ENCODE measurements at regions not wholly inside any gene's neighbourhood (a gene's known extent, or its start where the extent isn't known, plus 50 kb on each side); places are given as distances from the start of the nearest gene placed in this dataset.

DNA sequence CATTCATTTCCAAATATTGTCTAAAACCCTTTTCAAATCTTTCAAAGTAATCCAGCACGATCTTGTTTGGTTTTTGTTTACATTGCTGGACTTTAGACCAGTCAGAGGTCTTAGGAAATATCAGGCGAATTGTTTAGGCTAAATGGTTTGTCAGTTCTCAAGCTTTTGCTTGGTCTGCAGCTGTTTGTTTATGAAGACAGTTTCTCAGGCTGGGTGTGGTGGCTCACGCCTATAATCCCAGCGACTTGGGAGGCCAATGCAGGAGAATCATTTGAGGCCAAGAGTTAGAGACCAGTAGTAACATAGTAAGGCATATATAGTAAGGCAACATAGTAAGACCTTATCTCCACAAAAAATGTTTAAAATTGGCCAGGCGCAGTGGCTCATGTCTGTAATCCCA, 77.5 kb downstream of the DNTTIP2 start:
- no peak overlapping the region for H3K4me3 ChIP-seq (ENCODE audit: low read depth, low read length)
- TF ChIP-seq MAX (IDR thresholded peaks at IDR 0.05; ENCODE audit: low read depth, low read length): no peak
- TF ChIP-seq, protein P1, sequence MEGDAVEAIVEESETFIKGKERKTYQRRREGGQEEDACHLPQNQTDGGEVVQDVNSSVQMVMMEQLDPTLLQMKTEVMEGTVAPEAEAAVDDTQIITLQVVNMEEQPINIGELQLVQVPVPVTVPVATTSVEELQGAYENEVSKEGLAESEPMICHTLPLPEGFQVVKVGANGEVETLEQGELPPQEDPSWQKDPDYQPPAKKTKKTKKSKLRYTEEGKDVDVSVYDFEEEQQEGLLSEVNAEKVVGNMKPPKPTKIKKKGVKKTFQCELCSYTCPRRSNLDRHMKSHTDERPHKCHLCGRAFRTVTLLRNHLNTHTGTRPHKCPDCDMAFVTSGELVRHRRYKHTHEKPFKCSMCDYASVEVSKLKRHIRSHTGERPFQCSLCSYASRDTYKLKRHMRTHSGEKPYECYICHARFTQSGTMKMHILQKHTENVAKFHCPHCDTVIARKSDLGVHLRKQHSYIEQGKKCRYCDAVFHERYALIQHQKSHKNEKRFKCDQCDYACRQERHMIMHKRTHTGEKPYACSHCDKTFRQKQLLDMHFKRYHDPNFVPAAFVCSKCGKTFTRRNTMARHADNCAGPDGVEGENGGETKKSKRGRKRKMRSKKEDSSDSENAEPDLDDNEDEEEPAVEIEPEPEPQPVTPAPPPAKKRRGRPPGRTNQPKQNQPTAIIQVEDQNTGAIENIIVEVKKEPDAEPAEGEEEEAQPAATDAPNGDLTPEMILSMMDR (IDR thresholded peaks at IDR 0.05; ENCODE audit: low read depth, low read length): no peak
- no peak for TF ChIP-seq MYC (IDR thresholded peaks at IDR 0.05; ENCODE audit: low read depth, low read length)
- TF ChIP-seq POLR2A (IDR thresholded peaks at IDR 0.05; ENCODE audit: extremely low read depth, insufficient read length): no peak
- DNase-seq (ENCODE audit: low read depth): no peak

- DNase-seq (ENCODE audit: low read depth): no peak
- no peak for TF ChIP-seq MAX (IDR thresholded peaks at IDR 0.05; ENCODE audit: low read depth, low read length)
- TF ChIP-seq POLR2A (IDR thresholded peaks at IDR 0.05; ENCODE audit: extremely low read depth, insufficient read length): no peak
- TF ChIP-seq, protein P1 (IDR thresholded peaks at IDR 0.05; ENCODE audit: low read depth, low read length): no peak
- no peak for TF ChIP-seq MYC (IDR thresholded peaks at IDR 0.05; ENCODE audit: low read depth, low read length)
- no peak overlapping the region for H3K4me3 ChIP-seq (ENCODE audit: low read depth, low read length)
These were observed 78.2 kb downstream of the DNTTIP2 start for GRCh38 chr1:93800856-93801255.

DNA sequence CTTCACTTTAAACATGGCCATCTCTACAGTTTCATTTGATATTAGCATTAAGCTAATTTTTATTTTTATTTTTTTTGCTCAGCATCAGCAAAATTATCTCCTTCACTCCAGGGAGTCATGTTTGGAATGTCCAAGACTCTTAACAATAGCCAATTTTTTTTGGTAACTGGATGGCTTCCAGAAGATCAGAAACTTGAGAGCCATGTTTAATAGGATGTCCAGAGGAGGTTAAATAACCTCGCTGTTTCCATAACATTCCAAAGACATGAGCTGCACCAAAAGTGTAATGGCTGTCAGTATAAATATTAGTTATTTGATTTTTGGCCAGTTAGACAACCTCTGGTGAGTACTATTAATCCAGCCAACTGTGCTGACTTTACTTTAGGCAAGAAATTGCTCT, 80.7 kb downstream of the DNTTIP2 start:
- no peak overlapping the region for H3K4me3 ChIP-seq (ENCODE audit: low read depth, low read length)
- DNase-seq (ENCODE audit: low read depth): no peak
- TF ChIP-seq POLR2A (IDR thresholded peaks at IDR 0.05; ENCODE audit: extremely low read depth, insufficient read length) (no peak), MYC (IDR thresholded peaks at IDR 0.05; ENCODE audit: low read depth, low read length) (no peak), MAX (IDR thresholded peaks at IDR 0.05; ENCODE audit: low read depth, low read length) (no peak)
- TF ChIP-seq, protein P1 (IDR thresholded peaks at IDR 0.05; ENCODE audit: low read depth, low read length): no peak

DNA sequence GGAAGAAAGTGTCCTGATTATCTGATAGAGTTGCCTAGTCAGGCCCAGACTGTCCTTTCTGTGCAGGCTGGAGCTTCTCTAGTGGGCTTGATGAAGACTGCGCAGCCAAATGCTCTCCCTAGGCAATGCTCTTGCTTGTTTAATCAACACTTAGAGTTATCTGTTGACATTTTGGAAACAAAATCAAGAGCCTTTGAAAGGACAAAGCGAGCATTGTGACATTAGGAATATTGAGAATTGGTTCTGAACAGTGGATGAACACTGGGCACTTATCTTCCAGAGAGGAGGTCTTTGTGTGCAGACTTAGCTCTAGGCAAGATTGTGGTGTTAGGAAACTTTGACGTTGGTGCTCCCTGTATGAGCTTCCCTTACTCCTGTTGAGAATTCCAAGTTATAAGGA, 94.5 kb downstream of the DNTTIP2 start:
- no peak for DNase-seq (ENCODE audit: low read depth)
- TF ChIP-seq MYC (IDR thresholded peaks at IDR 0.05; ENCODE audit: low read depth, low read length): no peak
- TF ChIP-seq, protein P1 (IDR thresholded peaks at IDR 0.05; ENCODE audit: low read depth, low read length): no peak
- no peak for TF ChIP-seq MAX (IDR thresholded peaks at IDR 0.05; ENCODE audit: low read depth, low read length)
- no peak for TF ChIP-seq POLR2A (IDR thresholded peaks at IDR 0.05; ENCODE audit: extremely low read depth, insufficient read length)
- H3K4me3 ChIP-seq (ENCODE audit: low read depth, low read length): no peak overlapping the region

DNA sequence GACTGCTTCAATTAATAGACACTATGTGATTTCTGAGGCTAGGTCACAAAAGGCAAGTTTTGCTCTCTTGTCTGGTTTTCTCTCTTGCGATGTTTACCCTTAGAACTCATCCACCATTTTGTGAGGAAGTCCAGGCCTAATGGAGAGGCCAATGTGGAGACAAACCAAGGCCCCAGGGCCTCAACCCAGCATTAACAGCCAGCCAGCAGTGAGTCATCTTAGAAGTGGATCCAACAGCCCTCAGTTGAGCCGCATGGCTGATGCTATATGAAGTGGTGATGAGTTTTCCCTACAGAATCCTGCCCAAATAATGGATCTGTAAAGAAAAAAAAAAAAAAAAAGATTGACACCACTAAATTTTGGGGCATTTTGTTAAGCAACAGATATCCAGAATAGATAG, 95.1 kb downstream of the DNTTIP2 start:
- no peak overlapping the region for H3K4me3 ChIP-seq (ENCODE audit: low read depth, low read length)
- TF ChIP-seq MAX (IDR thresholded peaks at IDR 0.05; ENCODE audit: low read depth, low read length): no peak
- no peak for TF ChIP-seq MYC (IDR thresholded peaks at IDR 0.05; ENCODE audit: low read depth, low read length)
- no peak for TF ChIP-seq POLR2A (IDR thresholded peaks at IDR 0.05; ENCODE audit: extremely low read depth, insufficient read length)
- TF ChIP-seq, protein P1 (IDR thresholded peaks at IDR 0.05; ENCODE audit: low read depth, low read length): no peak
- DNase-seq (ENCODE audit: low read depth): no peak
